NB4 (cell line): ENCODE measurements at regions not wholly inside any gene's neighbourhood (a gene's known extent, or its start where the extent isn't known, plus 50 kb on each side); places are given as distances from the start of the nearest gene placed in this dataset.
A peak's percentile ranks its signal among the peaks of the same experiment; 100 is the strongest.

Experiments used
- DNase-seq: peaks from one replicate; pipeline ENCODE4 v3.0.0; 2010; ENCODE audit warnings: low read depth
- H3K4me3 ChIP-seq: one replicate; pipeline ENCODE4 v1.5.1; 2011; ENCODE audit warnings: mild to moderate bottlenecking, low read depth, low read length, moderate library complexity
- MAX ChIP-seq: IDR thresholded peaks from 2 replicates; pipeline ENCODE4 v1.6.1; 2011; ENCODE audit warnings: low read depth, low read length
- MYC ChIP-seq: IDR thresholded peaks from 2 replicates; pipeline ENCODE4 v1.6.1; 2011; ENCODE audit warnings: low read depth, low read length
- POLR2A ChIP-seq: IDR thresholded peaks from 2 replicates; pipeline ENCODE4 v1.6.1; 2011; ENCODE audit warnings: mild to moderate bottlenecking; ENCODE audit not compliant: insufficient read length; ENCODE audit errors: extremely low read depth
- TF ChIP-seq, protein P1 (sequence below): IDR thresholded peaks from one replicate; pipeline ENCODE4 v1.5.1; 2012; ENCODE audit warnings: low read depth, low read length

DNA sequence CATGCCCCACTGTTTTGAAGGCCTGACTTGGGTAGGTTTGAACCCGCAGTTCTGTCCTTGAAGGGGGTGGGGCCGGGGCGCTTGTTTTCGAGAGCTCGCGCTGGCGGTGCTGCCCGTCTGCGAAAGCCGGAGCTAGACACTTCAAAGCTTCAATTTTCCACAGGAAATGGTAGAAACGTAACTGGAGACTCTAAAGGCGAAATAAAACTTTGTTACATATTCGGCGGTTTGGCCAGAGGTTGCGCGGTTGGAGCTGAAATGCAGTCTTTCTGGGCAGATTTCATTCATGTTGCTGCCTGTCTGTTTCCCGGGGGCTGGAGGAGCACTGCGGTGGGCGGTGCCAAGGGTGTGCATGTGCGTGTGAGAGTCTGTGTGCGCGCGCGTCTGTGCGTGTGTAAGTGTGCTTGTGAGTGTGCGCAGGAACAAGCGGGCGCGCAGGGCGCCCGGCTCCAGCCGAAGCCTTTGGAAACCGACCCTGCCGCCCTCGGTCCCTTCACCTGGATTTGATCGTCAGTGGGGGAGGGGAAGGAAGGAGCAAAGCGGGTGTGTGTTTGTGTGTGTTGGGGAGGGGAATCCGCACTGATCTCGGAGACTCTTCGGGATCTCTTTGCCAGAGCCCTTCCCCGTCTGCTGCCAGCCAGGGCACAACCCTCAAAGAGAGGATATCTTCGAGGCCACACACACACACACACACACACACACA is 227.7 kb upstream of the CRY1 start:
- TF ChIP-seq, protein P1, sequence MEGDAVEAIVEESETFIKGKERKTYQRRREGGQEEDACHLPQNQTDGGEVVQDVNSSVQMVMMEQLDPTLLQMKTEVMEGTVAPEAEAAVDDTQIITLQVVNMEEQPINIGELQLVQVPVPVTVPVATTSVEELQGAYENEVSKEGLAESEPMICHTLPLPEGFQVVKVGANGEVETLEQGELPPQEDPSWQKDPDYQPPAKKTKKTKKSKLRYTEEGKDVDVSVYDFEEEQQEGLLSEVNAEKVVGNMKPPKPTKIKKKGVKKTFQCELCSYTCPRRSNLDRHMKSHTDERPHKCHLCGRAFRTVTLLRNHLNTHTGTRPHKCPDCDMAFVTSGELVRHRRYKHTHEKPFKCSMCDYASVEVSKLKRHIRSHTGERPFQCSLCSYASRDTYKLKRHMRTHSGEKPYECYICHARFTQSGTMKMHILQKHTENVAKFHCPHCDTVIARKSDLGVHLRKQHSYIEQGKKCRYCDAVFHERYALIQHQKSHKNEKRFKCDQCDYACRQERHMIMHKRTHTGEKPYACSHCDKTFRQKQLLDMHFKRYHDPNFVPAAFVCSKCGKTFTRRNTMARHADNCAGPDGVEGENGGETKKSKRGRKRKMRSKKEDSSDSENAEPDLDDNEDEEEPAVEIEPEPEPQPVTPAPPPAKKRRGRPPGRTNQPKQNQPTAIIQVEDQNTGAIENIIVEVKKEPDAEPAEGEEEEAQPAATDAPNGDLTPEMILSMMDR, result no peak
- TF ChIP-seq MAX, result peak; percentile 34; the same call in 1 of the 2 replicates
- TF ChIP-seq MYC, result 0 out of 2 replicates have a peak, but pooled peaks have one; percentile 34
- no peak for TF ChIP-seq POLR2A
- H3K4me3 ChIP-seq, result peak overlapping the region; percentile 42
- DNase-seq, result peak; percentile 85

DNA sequence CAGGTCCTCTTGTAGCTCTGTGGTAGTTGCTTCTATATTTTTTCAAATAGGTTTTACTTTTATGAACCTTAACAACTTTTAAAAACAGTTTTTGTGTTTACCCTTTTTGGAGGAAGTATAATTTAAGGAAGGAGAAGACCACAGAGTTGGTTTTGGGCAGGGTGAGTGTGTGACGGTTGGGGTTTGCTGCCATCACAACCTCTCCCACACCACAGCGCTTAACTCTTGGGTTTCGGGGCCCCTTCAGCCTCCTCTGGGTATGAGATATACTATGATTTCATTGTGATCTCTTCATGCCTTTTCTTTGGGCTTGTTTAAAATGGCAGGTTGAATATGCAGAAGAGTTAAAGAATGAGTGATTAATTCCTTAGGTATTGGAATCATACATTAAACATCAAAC is 228.7 kb upstream of the CRY1 start:
- peak overlapping the region; percentile 42 for H3K4me3 ChIP-seq
- TF ChIP-seq POLR2A, result no peak
- peak; percentile 87 for DNase-seq

GRCh38 chr12:107325075-107325608 is 231.8 kb upstream of the CRY1 start:
- DNase-seq, result no peak
- no peak overlapping the region for H3K4me3 ChIP-seq
- TF ChIP-seq MYC (no peak), MAX (no peak), POLR2A (no peak)
- TF ChIP-seq, protein P1, result no peak

GRCh38 chr12:107326237-107326636 is 232.9 kb upstream of the CRY1 start:
- H3K4me3 ChIP-seq, result no peak overlapping the region
- no peak for DNase-seq
- no peak for TF ChIP-seq POLR2A
- no peak for TF ChIP-seq MYC
- TF ChIP-seq, protein P1, result no peak
- no peak for TF ChIP-seq MAX

DNA sequence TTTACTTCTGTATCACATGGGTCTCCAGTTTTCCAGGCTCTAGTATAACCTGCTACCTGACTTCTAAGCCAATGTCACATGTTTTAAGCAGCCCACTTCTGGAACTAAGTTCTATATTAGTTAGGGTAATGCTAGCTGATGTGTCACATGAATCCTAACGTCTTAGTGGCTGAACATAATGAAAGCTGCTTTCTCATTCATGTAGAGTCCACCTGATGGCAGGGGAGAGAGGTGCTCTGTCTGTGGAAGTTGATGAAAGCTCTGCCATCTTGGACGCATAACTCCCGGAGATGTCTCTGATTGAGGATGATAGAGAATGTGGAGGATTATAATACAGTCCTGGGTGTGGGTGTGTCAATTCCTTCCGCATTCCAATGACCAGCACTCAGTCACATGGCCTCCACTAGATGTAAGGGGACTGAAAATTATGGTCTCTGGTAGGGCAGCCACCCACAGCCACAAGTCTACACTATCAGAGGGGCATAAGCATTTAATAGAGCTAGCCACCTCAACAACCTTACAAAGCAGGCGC is 234.4 kb upstream of the CRY1 start:
- no peak for TF ChIP-seq MYC
- TF ChIP-seq, protein P1, result no peak
- TF ChIP-seq POLR2A, result no peak
- TF ChIP-seq MAX, result no peak
- H3K4me3 ChIP-seq, result no peak overlapping the region
- no peak for DNase-seq

DNA sequence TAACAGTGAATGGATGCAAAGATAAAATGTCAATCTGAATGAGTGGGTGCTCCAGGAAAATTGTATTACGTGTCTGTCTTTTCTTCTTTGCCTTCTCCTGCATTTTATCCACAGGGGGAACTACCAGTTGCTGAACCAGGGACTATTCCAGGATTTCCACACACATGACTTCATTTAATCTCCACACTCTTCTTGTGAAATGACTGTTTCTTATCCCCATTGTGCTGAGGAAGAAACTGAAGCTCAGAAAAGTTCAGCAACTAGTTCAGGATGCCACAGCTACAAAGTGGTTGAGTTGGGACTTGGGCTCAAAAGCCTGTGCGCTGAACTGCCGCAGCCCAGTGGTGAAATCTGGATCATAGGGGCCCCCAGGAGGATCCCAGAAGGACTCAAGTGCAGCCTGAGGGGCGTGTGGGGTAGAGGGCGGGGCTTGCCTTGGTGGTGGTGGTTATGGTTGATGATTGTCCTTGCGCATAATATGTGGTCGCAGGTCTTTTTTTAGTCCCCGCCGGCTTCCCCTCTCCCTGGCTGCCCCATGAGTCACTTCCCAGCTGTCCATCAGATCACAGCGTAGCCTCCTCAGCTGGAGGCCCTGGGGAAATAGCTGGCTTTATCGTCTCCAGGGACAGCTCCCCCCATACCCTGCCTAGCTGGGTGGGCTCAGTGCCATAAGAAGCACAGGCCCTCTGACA is 235.2 kb upstream of the CRY1 start:
- DNase-seq, result peak; percentile 95
- TF ChIP-seq MAX (no peak), POLR2A (no peak), MYC (no peak)
- TF ChIP-seq, protein P1, result no peak
- no peak overlapping the region for H3K4me3 ChIP-seq
